Mammary epithelial cell (primary cell): ENCODE measurements at regions not wholly inside any gene's neighbourhood (a gene's known extent, or its start where the extent isn't known, plus 50 kb on each side); places are given as distances from the start of the nearest gene placed in this dataset.

Experiments
- EZH2 ChIP-seq: IDR thresholded peaks from 2 replicates; pipeline ENCODE4 v1.6.1; 2012; ENCODE audit warnings: low read length, inconsistent platforms, borderline replicate concordance
- TF ChIP-seq, protein P1 (sequence below), 2 donors: IDR thresholded peaks in 1 of 2; conservative IDR thresholded peaks in 1 of 2; 2 replicates each; pipeline ENCODE4 v1.5.1; 2011 to 2012; ENCODE audit warnings: inconsistent platforms in 2 of 2, low read length in 2 of 2, mild to moderate bottlenecking in 2 of 2, control low read depth in 1 of 2, low read depth in 1 of 2; ENCODE audit not compliant: insufficient read depth in 1 of 2; ENCODE audit errors: extremely low read depth in 1 of 2

DNA sequence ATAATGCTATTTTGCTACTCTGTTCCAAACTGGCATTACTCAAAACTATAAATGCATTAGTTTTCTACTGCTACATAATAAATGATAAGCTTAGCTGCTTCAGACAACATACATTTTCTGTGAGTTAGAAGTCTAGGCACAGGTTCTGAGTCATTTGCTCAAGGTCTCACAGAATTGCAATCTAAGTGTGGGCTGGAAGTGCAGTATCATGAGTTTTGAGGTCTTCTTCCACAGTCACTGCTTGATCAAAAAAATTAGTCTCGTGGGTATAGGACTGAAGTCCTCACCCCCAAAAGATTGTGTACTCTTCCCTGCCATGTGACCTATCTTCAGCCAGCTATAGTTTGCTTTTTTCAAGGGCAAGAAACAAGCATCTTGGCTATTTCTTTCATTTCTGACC is 676.9 kb downstream of the ADCYAP1 start:
- TF ChIP-seq, protein P1, sequence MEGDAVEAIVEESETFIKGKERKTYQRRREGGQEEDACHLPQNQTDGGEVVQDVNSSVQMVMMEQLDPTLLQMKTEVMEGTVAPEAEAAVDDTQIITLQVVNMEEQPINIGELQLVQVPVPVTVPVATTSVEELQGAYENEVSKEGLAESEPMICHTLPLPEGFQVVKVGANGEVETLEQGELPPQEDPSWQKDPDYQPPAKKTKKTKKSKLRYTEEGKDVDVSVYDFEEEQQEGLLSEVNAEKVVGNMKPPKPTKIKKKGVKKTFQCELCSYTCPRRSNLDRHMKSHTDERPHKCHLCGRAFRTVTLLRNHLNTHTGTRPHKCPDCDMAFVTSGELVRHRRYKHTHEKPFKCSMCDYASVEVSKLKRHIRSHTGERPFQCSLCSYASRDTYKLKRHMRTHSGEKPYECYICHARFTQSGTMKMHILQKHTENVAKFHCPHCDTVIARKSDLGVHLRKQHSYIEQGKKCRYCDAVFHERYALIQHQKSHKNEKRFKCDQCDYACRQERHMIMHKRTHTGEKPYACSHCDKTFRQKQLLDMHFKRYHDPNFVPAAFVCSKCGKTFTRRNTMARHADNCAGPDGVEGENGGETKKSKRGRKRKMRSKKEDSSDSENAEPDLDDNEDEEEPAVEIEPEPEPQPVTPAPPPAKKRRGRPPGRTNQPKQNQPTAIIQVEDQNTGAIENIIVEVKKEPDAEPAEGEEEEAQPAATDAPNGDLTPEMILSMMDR (conservative IDR thresholded peaks at IDR 0.05 in 1 of 2, IDR thresholded peaks at IDR 0.05 in 1 of 2; ENCODE audit: extremely low read depth in 1 of 2, insufficient read depth in 1 of 2, low read depth in 1 of 2, low read length in 2 of 2), result no peak
- TF ChIP-seq EZH2, result no peak
